Activated naive CD4-positive, alpha-beta T cell treated with anti-CD3 and anti-CD28 coated beads, Interleukin-2, amount 10 ng/mL, durations not matched to agents 7 days and 5 days (primary cell): ENCODE measurements at regions not wholly inside any gene's neighbourhood (a gene's known extent, or its start where the extent isn't known, plus 50 kb on each side); places are given as distances from the start of the nearest gene placed in this dataset.
"Not testable (repeated sequence)": the region's sequence is repeated elsewhere in the genome, so short reads cannot be mapped to it uniquely, and the experiment has no call there.

Experiments
- CTCF ChIA-PET: fragments of 350-600 bp; sonication (Branson Sonifier 250); formaldehyde crosslinking; loops from one replicate; lab custom pipeline; 2021; ENCODE audit warnings: antibody characterized with exemption; lab: Charles Lee
- DNase-seq: peaks from one replicate; pipeline ENCODE4 v3.0.0-alpha.2; 2020
- H3K27ac Mint-ChIP-seq: one replicate; pipeline ENCODE4 v1.8.0; 2021; ENCODE audit warnings: mild to moderate bottlenecking, moderate library complexity, mixed read lengths
- H3K27me3 Mint-ChIP-seq: one replicate; pipeline ENCODE4 v1.8.0; 2021; ENCODE audit warnings: mild to moderate bottlenecking, mixed read lengths
- H3K36me3 Mint-ChIP-seq: one replicate; pipeline ENCODE4 v1.8.0; 2021; ENCODE audit warnings: mixed read lengths
- H3K4me1 Mint-ChIP-seq: one replicate; pipeline ENCODE4 v1.8.0; 2021; ENCODE audit warnings: mixed read lengths
- H3K4me3 Mint-ChIP-seq: one replicate; pipeline ENCODE4 v1.8.0; 2021; ENCODE audit warnings: mild to moderate bottlenecking, moderate library complexity, mixed read lengths
- H3K9me3 Mint-ChIP-seq: one replicate; pipeline ENCODE4 v1.8.0; 2021; ENCODE audit warnings: mixed read lengths

GRCh38 chrX:13210142-13210541 is 109.7 kb downstream of the ATXN3L start:
- H3K4me1 Mint-ChIP-seq, DNase-seq, H3K9me3 Mint-ChIP-seq, H3K4me3 Mint-ChIP-seq, H3K27me3 Mint-ChIP-seq, H3K36me3 Mint-ChIP-seq, CTCF ChIA-PET, H3K27ac Mint-ChIP-seq: not testable (repeated sequence)

- DNase-seq, H3K4me3 Mint-ChIP-seq, CTCF ChIA-PET, H3K36me3 Mint-ChIP-seq, H3K27me3 Mint-ChIP-seq, H3K4me1 Mint-ChIP-seq, H3K9me3 Mint-ChIP-seq, H3K27ac Mint-ChIP-seq: not testable (repeated sequence)
These were observed 110.1 kb downstream of the ATXN3L start for GRCh38 chrX:13209704-13210103.

GRCh38 chrX:13208281-13208935 is 111.4 kb downstream of the ATXN3L start:
- no peak overlapping the region for H3K27ac Mint-ChIP-seq
- H3K4me1 Mint-ChIP-seq, result peaks cover 2% of the 10 kb centered on the region
- no peaks in the 10 kb centered on the region for H3K36me3 Mint-ChIP-seq
- no peak for DNase-seq
- H3K27me3 Mint-ChIP-seq, result no peaks in the 10 kb centered on the region
- H3K4me3 Mint-ChIP-seq, result no peak overlapping the region
- no peaks in the 10 kb centered on the region for H3K9me3 Mint-ChIP-seq
- CTCF ChIA-PET, result no interaction called here

GRCh38 chrX:13203271-13203670 is 116.6 kb downstream of the ATXN3L start:
- no peaks in the 10 kb centered on the region for H3K9me3 Mint-ChIP-seq
- no peak overlapping the region for H3K4me3 Mint-ChIP-seq
- no peaks in the 10 kb centered on the region for H3K4me1 Mint-ChIP-seq
- H3K27ac Mint-ChIP-seq, result no peak overlapping the region
- H3K27me3 Mint-ChIP-seq, result no peaks in the 10 kb centered on the region
- H3K36me3 Mint-ChIP-seq, result no peaks in the 10 kb centered on the region
- CTCF ChIA-PET, result no interaction called here
- no peak for DNase-seq

- DNase-seq, result no peak
- Mint-ChIP-seq H3K27ac (no peak overlapping the region), H3K36me3 (no peaks in the 10 kb centered on the region), H3K4me3 (no peak overlapping the region), H3K4me1 (no peaks in the 10 kb centered on the region), H3K27me3 (no peaks in the 10 kb centered on the region), H3K9me3 (no peaks in the 10 kb centered on the region)
- CTCF ChIA-PET, result interaction anchor here (1.3 kb wide), 1 partner anchor 255 kb away, joined by 3 read pairs; no protein-coding TSS in a partner anchor
These were observed 118.1 kb downstream of the ATXN3L start for GRCh38 chrX:13201605-13202219.

- Mint-ChIP-seq H3K9me3 (no peaks in the 10 kb centered on the region), H3K36me3 (no peaks in the 10 kb centered on the region), H3K27ac (peak overlapping the region; percentile 0), H3K4me3 (no peak overlapping the region), H3K27me3 (no peaks in the 10 kb centered on the region), H3K4me1 (no peaks in the 10 kb centered on the region)
- DNase-seq, result no peak
- CTCF ChIA-PET, result no interaction called here
These were observed 119.5 kb downstream of the ATXN3L start for GRCh38 chrX:13200398-13200797.

GRCh38 chrX:13198762-13199064 is 121.1 kb downstream of the ATXN3L start:
- no peaks in the 10 kb centered on the region for H3K4me1 Mint-ChIP-seq
- no peaks in the 10 kb centered on the region for H3K9me3 Mint-ChIP-seq
- no peak overlapping the region for H3K4me3 Mint-ChIP-seq
- DNase-seq, result no peak
- H3K36me3 Mint-ChIP-seq, result no peaks in the 10 kb centered on the region
- H3K27ac Mint-ChIP-seq, result no peak overlapping the region
- CTCF ChIA-PET, result no interaction called here
- H3K27me3 Mint-ChIP-seq, result no peaks in the 10 kb centered on the region

- Mint-ChIP-seq H3K36me3 (no peaks in the 10 kb centered on the region), H3K9me3 (no peaks in the 10 kb centered on the region), H3K27ac (no peak overlapping the region), H3K4me3 (no peak overlapping the region), H3K4me1 (no peaks in the 10 kb centered on the region), H3K27me3 (no peaks in the 10 kb centered on the region)
- no peak for DNase-seq
- CTCF ChIA-PET, result no interaction called here
These were observed 121.6 kb downstream of the ATXN3L start for GRCh38 chrX:13198056-13198761.

GRCh38 chrX:13196782-13197181 is 123.1 kb downstream of the ATXN3L start:
- CTCF ChIA-PET, result no interaction called here
- H3K4me1 Mint-ChIP-seq, result no peaks in the 10 kb centered on the region

GRCh38 chrX:13195340-13195739 is 124.5 kb downstream of the ATXN3L start:
- CTCF ChIA-PET, result no interaction called here
- no peak for DNase-seq
- no peaks in the 10 kb centered on the region for H3K9me3 Mint-ChIP-seq

More at GRCh38 chrX:13196782-13197181, 123.1 kb downstream of the ATXN3L start:
- Mint-ChIP-seq H3K27me3 (no peaks in the 10 kb centered on the region), H3K36me3 (no peaks in the 10 kb centered on the region), H3K4me3 (no peak overlapping the region), H3K27ac (no peak overlapping the region), H3K9me3 (no peaks in the 10 kb centered on the region)
- no peak for DNase-seq

GRCh38 chrX:13194291-13195103 is 125.4 kb downstream of the ATXN3L start:
- Mint-ChIP-seq H3K4me1 (no peaks in the 10 kb centered on the region), H3K9me3 (no peaks in the 10 kb centered on the region), H3K36me3 (no peaks in the 10 kb centered on the region), H3K27me3 (no peaks in the 10 kb centered on the region), H3K4me3 (no peak overlapping the region), H3K27ac (no peak overlapping the region)
- no peak for DNase-seq
- CTCF ChIA-PET, result no interaction called here

More at GRCh38 chrX:13195340-13195739, 124.5 kb downstream of the ATXN3L start:
- H3K27me3 Mint-ChIP-seq, result no peaks in the 10 kb centered on the region
- H3K4me1 Mint-ChIP-seq, result no peaks in the 10 kb centered on the region
- no peaks in the 10 kb centered on the region for H3K36me3 Mint-ChIP-seq
- H3K4me3 Mint-ChIP-seq, result no peak overlapping the region
- H3K27ac Mint-ChIP-seq, result no peak overlapping the region

- Mint-ChIP-seq H3K27ac (no peak overlapping the region), H3K4me3 (no peak overlapping the region)
These were observed 129.8 kb downstream of the ATXN3L start for GRCh38 chrX:13190051-13190450.

GRCh38 chrX:13189380-13189779 is 130.5 kb downstream of the ATXN3L start:
- no peaks in the 10 kb centered on the region for H3K4me1 Mint-ChIP-seq
- CTCF ChIA-PET, result no interaction called here
- no peak overlapping the region for H3K4me3 Mint-ChIP-seq
- no peak for DNase-seq
- peaks cover 8% of the 10 kb centered on the region for H3K9me3 Mint-ChIP-seq
- H3K27ac Mint-ChIP-seq, result no peak overlapping the region
- H3K36me3 Mint-ChIP-seq, result no peaks in the 10 kb centered on the region
- H3K27me3 Mint-ChIP-seq, result no peaks in the 10 kb centered on the region

More at GRCh38 chrX:13190051-13190450, 129.8 kb downstream of the ATXN3L start:
- no peaks in the 10 kb centered on the region for H3K27me3 Mint-ChIP-seq
- H3K4me1 Mint-ChIP-seq, result no peaks in the 10 kb centered on the region
- no peaks in the 10 kb centered on the region for H3K36me3 Mint-ChIP-seq
- H3K9me3 Mint-ChIP-seq, result peaks cover 5% of the 10 kb centered on the region
- no peak for DNase-seq
- CTCF ChIA-PET, result no interaction called here

- Mint-ChIP-seq H3K4me1 (no peaks in the 10 kb centered on the region), H3K27ac (no peak overlapping the region), H3K9me3 (peaks cover 8% of the 10 kb centered on the region), H3K27me3 (no peaks in the 10 kb centered on the region), H3K36me3 (peaks cover 3% of the 10 kb centered on the region), H3K4me3 (no peak overlapping the region)
- CTCF ChIA-PET, result no interaction called here
- DNase-seq, result no peak
These were observed 131.0 kb downstream of the ATXN3L start for GRCh38 chrX:13188731-13189309.
